WTC11 (cell line): ENCODE measurements at regions not wholly inside any gene's neighbourhood (a gene's known extent, or its start where the extent isn't known, plus 50 kb on each side); places are given as distances from the start of the nearest gene placed in this dataset.

Experiments used
- ATF1 ChIP-seq: sonication (generic); formaldehyde crosslinking; IDR thresholded peaks from 2 replicates; pipeline ENCODE4 v1.8.1; 2023; ENCODE audit warnings: mild to moderate bottlenecking, moderate library complexity, missing genetic modification reagents
- CREB1 ChIP-seq: sonication (generic); formaldehyde crosslinking; IDR thresholded peaks from 2 replicates; pipeline ENCODE4 v1.8.0; 2023; ENCODE audit warnings: mild to moderate bottlenecking, missing genetic modification reagents
- GABPB1 ChIP-seq: sonication (generic); formaldehyde crosslinking; IDR thresholded peaks from 2 replicates; pipeline ENCODE4 v1.8.1; 2023; ENCODE audit warnings: mild to moderate bottlenecking, missing genetic modification reagents
- JUN ChIP-seq: sonication (generic); formaldehyde crosslinking; IDR thresholded peaks from 2 replicates; pipeline ENCODE4 v1.8.0; 2023; ENCODE audit warnings: mild to moderate bottlenecking, missing genetic modification reagents
- NR2C2 ChIP-seq: sonication (generic); formaldehyde crosslinking; IDR thresholded peaks from 2 replicates; pipeline ENCODE4 v1.8.0; 2022; ENCODE audit warnings: mild to moderate bottlenecking, missing genetic modification reagents
- OVOL2 ChIP-seq: fragments of 250-450 bp; sonication (Bioruptor Pico); IDR thresholded peaks from 2 replicates; pipeline ENCODE4 v1.9.0; 2021; ENCODE audit warnings: mild to moderate bottlenecking, borderline replicate concordance
- TCF7 ChIP-seq: sonication (generic); formaldehyde crosslinking; IDR thresholded peaks from 2 replicates; pipeline ENCODE4 v1.8.0; 2022; ENCODE audit warnings: mild to moderate bottlenecking, low read depth, missing genetic modification reagents, moderate library complexity
- ZNF263 ChIP-seq: sonication (generic); formaldehyde crosslinking; IDR thresholded peaks from 2 replicates; pipeline ENCODE4 v1.8.1; 2022; ENCODE audit warnings: low read depth, mild to moderate bottlenecking, moderate library complexity, missing genetic modification reagents
- TF ChIP-seq, protein P1 (sequence below): sonication (generic); formaldehyde crosslinking; IDR thresholded peaks from 2 replicates; pipeline ENCODE4 v1.8.1; 2023; ENCODE audit warnings: mild to moderate bottlenecking, missing genetic modification reagents, borderline replicate concordance
- TF ChIP-seq, protein P2 (sequence below): fragments of 200-600 bp; IDR thresholded peaks from 2 replicates; pipeline ENCODE4 v1.8.0; 2022; ENCODE audit warnings: antibody characterized with exemption
- TF ChIP-seq, protein P3 (sequence below): sonication (generic); formaldehyde crosslinking; IDR thresholded peaks from 2 replicates; pipeline ENCODE4 v1.8.0; 2023; ENCODE audit warnings: mild to moderate bottlenecking, missing genetic modification reagents
- TF ChIP-seq, protein P4 (sequence below): sonication (generic); formaldehyde crosslinking; IDR thresholded peaks from 2 replicates; pipeline ENCODE4 v1.8.1; 2023; ENCODE audit warnings: mild to moderate bottlenecking, missing genetic modification reagents
- TF ChIP-seq, protein P5 (sequence below): sonication (generic); formaldehyde crosslinking; conservative IDR thresholded peaks from 2 replicates; pipeline ENCODE4 v1.8.1; 2022; ENCODE audit warnings: mild to moderate bottlenecking, missing genetic modification reagents

DNA sequence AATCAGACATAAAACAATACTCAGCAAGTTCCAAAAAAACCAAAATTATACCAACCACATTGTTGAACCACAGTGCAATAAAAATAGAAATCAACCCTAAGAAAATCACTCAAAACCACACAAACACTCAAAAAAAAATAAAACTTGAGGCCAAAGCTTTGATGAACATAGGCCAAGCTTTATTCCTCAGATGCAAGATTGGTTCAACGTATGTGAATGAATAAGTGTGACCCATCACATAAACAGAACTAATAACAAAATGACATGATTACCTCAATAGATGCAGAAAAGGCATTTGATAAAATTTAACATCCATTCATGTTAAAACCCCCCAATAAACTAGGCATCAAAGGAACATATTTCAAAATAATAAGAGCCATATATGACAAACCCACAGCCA is 506.1 kb upstream of the FZD8 start:
- TF ChIP-seq, protein P1, sequence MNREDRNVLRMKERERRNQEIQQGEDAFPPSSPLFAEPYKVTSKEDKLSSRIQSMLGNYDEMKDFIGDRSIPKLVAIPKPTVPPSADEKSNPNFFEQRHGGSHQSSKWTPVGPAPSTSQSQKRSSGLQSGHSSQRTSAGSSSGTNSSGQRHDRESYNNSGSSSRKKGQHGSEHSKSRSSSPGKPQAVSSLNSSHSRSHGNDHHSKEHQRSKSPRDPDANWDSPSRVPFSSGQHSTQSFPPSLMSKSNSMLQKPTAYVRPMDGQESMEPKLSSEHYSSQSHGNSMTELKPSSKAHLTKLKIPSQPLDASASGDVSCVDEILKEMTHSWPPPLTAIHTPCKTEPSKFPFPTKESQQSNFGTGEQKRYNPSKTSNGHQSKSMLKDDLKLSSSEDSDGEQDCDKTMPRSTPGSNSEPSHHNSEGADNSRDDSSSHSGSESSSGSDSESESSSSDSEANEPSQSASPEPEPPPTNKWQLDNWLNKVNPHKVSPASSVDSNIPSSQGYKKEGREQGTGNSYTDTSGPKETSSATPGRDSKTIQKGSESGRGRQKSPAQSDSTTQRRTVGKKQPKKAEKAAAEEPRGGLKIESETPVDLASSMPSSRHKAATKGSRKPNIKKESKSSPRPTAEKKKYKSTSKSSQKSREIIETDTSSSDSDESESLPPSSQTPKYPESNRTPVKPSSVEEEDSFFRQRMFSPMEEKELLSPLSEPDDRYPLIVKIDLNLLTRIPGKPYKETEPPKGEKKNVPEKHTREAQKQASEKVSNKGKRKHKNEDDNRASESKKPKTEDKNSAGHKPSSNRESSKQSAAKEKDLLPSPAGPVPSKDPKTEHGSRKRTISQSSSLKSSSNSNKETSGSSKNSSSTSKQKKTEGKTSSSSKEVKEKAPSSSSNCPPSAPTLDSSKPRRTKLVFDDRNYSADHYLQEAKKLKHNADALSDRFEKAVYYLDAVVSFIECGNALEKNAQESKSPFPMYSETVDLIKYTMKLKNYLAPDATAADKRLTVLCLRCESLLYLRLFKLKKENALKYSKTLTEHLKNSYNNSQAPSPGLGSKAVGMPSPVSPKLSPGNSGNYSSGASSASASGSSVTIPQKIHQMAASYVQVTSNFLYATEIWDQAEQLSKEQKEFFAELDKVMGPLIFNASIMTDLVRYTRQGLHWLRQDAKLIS (CRISPR knock-in tag), result no peak
- TF ChIP-seq, protein P2, sequence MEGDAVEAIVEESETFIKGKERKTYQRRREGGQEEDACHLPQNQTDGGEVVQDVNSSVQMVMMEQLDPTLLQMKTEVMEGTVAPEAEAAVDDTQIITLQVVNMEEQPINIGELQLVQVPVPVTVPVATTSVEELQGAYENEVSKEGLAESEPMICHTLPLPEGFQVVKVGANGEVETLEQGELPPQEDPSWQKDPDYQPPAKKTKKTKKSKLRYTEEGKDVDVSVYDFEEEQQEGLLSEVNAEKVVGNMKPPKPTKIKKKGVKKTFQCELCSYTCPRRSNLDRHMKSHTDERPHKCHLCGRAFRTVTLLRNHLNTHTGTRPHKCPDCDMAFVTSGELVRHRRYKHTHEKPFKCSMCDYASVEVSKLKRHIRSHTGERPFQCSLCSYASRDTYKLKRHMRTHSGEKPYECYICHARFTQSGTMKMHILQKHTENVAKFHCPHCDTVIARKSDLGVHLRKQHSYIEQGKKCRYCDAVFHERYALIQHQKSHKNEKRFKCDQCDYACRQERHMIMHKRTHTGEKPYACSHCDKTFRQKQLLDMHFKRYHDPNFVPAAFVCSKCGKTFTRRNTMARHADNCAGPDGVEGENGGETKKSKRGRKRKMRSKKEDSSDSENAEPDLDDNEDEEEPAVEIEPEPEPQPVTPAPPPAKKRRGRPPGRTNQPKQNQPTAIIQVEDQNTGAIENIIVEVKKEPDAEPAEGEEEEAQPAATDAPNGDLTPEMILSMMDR, result no peak
- TF ChIP-seq, protein P3, sequence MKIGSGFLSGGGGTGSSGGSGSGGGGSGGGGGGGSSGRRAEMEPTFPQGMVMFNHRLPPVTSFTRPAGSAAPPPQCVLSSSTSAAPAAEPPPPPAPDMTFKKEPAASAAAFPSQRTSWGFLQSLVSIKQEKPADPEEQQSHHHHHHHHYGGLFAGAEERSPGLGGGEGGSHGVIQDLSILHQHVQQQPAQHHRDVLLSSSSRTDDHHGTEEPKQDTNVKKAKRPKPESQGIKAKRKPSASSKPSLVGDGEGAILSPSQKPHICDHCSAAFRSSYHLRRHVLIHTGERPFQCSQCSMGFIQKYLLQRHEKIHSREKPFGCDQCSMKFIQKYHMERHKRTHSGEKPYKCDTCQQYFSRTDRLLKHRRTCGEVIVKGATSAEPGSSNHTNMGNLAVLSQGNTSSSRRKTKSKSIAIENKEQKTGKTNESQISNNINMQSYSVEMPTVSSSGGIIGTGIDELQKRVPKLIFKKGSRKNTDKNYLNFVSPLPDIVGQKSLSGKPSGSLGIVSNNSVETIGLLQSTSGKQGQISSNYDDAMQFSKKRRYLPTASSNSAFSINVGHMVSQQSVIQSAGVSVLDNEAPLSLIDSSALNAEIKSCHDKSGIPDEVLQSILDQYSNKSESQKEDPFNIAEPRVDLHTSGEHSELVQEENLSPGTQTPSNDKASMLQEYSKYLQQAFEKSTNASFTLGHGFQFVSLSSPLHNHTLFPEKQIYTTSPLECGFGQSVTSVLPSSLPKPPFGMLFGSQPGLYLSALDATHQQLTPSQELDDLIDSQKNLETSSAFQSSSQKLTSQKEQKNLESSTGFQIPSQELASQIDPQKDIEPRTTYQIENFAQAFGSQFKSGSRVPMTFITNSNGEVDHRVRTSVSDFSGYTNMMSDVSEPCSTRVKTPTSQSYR (CRISPR knock-in tag), result no peak
- TF ChIP-seq GABPB1 (CRISPR knock-in tag) (no peak), JUN (CRISPR knock-in tag) (no peak), NR2C2 (CRISPR knock-in tag) (no peak), TCF7 (no peak), ZNF263 (CRISPR knock-in tag) (no peak), ATF1 (CRISPR knock-in tag) (no peak), OVOL2 (CRISPR knock-in tag) (no peak), CREB1 (no peak)
- TF ChIP-seq, protein P4, sequence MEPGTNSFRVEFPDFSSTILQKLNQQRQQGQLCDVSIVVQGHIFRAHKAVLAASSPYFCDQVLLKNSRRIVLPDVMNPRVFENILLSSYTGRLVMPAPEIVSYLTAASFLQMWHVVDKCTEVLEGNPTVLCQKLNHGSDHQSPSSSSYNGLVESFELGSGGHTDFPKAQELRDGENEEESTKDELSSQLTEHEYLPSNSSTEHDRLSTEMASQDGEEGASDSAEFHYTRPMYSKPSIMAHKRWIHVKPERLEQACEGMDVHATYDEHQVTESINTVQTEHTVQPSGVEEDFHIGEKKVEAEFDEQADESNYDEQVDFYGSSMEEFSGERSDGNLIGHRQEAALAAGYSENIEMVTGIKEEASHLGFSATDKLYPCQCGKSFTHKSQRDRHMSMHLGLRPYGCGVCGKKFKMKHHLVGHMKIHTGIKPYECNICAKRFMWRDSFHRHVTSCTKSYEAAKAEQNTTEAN (CRISPR knock-in tag), result no peak
- TF ChIP-seq, protein P5, sequence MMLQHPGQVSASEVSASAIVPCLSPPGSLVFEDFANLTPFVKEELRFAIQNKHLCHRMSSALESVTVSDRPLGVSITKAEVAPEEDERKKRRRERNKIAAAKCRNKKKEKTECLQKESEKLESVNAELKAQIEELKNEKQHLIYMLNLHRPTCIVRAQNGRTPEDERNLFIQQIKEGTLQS (CRISPR knock-in tag), result no peak
